ENCODE measurements at regions not wholly inside any gene's neighbourhood (a gene's known extent, or its start where the extent isn't known, plus 50 kb on each side); places are given as distances from the start of the nearest gene placed in this dataset.

DNA sequence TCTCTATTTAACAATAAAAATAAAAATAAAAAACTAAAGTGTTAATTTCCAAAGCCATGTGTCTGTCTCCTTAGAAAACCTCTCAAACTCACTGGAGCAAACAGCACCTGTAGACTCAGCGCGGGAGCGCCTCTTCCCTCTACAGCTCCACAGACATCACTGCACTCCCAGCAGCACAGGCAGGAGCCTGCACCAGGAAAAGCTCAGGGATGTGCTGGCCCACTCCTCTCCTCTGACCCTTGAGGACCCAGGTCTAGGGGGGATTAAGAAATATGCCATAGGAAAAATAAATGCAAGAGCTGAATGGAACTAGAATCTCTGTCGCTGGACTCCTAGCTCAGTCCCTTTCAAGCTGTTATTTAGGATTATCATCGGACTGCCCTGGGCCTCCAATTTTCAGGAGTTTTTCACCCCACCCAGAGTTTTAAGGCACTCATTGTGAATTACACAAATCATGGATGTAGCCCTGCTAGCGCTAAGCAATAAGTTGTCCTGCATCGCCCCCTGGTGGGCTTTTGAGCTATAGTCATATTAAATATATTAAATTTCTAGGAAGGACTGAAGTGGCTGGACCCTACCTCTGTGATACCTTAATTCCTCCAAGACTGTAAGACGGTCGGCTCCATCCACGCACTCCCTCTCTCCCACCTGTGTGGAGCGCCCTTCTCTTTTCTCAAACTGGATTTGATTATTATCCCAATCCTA, 333.9 kb downstream of the UQCRFS1 start:
- Mint-ChIP-seq H3K4me1 (no peaks in the 10 kb centered on the region), H3K9me3 (ENCODE audit: low read depth) (no peaks in the 10 kb centered on the region), H3K36me3 (no peaks in the 10 kb centered on the region), H3K27me3 (no peaks in the 10 kb centered on the region), H3K4me3 (no peak overlapping the region), H3K27ac (no peak overlapping the region)
- DNase-seq = peak; percentile 68
- ATAC-seq = no peak
- CTCF ChIA-PET = interaction anchor here (0.5 to 2.2 kb wide), 11 partner anchors 13 to 912 kb away, joined by 3 to 30 read pairs (median 3); no protein-coding TSS in a partner anchor

DNA sequence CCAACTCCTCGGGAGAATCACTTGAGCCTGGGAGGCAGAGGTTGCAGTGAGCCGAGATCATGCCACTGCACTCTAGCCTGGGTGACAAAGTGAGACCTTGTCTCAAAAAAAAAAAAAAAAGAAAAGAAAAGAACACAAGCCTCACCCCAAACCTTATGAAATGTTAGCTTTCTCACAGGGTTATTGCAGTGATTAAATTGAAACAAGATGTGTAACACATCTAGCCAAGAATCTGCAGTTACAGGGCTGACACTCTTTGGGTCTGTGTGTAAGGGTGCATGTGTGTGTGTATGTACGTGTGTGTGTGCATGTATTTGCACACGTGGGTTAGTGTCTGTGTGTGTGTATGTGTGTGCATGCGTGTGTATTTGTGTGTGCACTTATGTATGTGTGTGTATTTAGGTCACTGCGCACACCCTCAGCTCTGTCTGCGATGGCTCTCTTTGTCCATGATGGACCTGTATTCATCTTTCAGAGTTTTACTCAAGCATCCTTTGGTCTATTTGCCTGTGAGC, 336.3 kb downstream of the UQCRFS1 start:
- no peaks in the 10 kb centered on the region for H3K27me3 Mint-ChIP-seq
- no peak for DNase-seq
- H3K4me1 Mint-ChIP-seq = no peaks in the 10 kb centered on the region
- H3K9me3 Mint-ChIP-seq (ENCODE audit: low read depth) = no peaks in the 10 kb centered on the region
- CTCF ChIA-PET = interaction anchor here (0.7 kb wide), 1 partner anchor 158 kb away, joined by 3 read pairs; no protein-coding TSS in a partner anchor
- H3K36me3 Mint-ChIP-seq = no peaks in the 10 kb centered on the region
- no peak overlapping the region for H3K4me3 Mint-ChIP-seq
- ATAC-seq = no peak
- H3K27ac Mint-ChIP-seq = no peak overlapping the region

DNA sequence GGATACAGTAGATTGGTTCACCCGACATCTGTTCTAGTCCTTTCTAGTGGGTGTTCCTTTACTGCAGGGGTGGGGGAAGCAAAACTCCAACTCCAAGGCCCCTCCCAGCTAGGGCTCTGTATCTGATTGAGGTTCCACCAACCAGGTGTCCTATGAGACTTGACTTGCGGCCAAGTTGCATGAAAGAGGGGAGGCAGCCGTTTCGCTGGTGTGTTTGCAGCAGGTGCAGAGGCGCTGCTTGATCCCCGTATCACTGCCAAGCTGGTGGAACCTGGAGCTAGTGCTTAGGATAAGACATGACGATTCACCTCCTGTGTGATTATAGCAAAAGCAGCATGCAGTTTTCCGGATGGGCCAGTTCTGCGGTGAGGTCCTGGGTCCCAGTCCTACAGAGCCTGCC, 338.2 kb downstream of the UQCRFS1 start:
- Mint-ChIP-seq H3K4me1 (no peaks in the 10 kb centered on the region), H3K27ac (no peak overlapping the region), H3K36me3 (no peaks in the 10 kb centered on the region), H3K4me3 (no peak overlapping the region), H3K27me3 (no peaks in the 10 kb centered on the region), H3K9me3 (ENCODE audit: low read depth) (no peaks in the 10 kb centered on the region)
- ATAC-seq (no peak), DNase-seq (no peak)
- CTCF ChIA-PET = interaction anchor here (1.1 kb wide), 1 partner anchor 141 kb away, joined by 3 read pairs; no protein-coding TSS in a partner anchor

DNA sequence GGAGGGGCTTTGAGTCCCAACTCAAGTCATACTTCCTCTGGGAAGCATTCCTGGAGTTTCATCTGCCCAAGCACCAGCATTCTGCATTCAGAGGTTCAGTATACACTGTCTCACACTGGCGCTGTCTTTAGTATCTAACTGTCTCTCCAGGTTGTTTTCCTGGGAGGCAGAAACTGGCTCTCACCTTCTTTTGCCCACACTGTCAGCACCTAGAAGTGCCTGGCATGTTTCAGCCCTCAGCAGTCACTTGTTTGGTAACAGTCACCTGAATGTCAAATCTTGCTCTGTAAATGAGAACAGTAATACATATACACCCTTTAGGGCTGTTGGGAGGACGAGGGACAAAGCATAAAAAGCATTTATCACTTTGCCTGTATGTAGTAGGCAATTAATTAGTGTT, 339.6 kb downstream of the UQCRFS1 start:
- Mint-ChIP-seq H3K36me3 (no peaks in the 10 kb centered on the region), H3K9me3 (ENCODE audit: low read depth) (peaks cover 2% of the 10 kb centered on the region), H3K4me1 (no peaks in the 10 kb centered on the region), H3K27ac (no peak overlapping the region), H3K27me3 (no peaks in the 10 kb centered on the region), H3K4me3 (no peak overlapping the region)
- ATAC-seq (no peak), DNase-seq (no peak)
- CTCF ChIA-PET = no interaction called here

DNA sequence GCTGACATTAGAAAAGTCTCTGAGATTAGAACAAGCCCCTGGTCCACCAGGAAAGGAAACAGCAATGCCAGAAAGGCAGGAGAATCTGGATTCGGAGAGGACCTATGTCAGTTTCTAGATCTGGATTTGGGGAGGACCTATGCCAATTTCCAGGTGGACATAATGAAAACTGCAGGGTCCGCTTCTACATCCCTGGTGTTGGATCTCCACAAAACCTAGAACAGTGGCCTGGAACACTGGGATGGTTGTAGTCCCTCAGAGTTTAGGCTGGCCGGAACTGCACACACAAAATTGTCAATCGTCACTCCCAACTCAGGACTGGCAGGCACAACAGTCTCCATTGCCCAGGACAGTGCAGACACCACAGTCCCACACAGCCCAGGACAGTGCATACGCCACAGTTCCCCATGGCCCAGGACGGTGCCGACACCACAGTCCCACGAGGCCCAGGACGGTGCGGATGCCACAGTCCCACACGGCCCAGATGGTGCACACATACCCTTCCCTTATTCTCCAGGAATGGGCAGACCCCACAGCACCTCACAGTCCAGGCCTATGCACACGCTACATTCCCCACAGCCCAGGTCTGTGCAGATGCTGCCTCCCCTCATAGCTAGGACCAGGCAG, 341.7 kb downstream of the UQCRFS1 start:
- H3K27ac Mint-ChIP-seq = no peak overlapping the region
- peaks cover 2% of the 10 kb centered on the region for H3K9me3 Mint-ChIP-seq (ENCODE audit: low read depth)
- H3K36me3 Mint-ChIP-seq = no peaks in the 10 kb centered on the region
- H3K4me3 Mint-ChIP-seq = no peak overlapping the region
- CTCF ChIA-PET = no interaction called here
- H3K27me3 Mint-ChIP-seq = no peaks in the 10 kb centered on the region
- DNase-seq (no peak), ATAC-seq (no peak)
- H3K4me1 Mint-ChIP-seq = no peaks in the 10 kb centered on the region

DNA sequence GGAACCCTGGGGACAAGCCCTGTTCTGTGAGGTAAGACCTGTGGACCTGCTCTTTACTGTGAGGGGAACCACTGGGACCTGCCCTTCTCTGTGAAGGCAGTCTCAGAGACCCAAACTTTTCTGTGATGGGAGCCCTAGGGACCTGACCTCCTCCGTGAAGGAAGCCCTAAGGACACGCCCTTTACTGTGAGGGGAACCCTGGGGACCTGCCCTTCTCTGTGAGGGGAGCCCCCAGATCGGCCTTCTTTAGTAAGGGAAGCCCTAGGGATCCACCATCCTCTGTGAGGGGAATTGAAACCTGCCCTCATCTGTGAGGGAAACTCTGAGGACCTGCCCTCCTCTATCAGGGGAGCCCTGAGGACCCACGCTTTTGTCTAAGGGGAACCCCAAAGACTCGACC, 343.5 kb downstream of the UQCRFS1 start:
- Mint-ChIP-seq H3K36me3 (no peaks in the 10 kb centered on the region), H3K27ac (no peak overlapping the region), H3K4me1 (no peaks in the 10 kb centered on the region), H3K4me3 (no peak overlapping the region), H3K27me3 (no peaks in the 10 kb centered on the region), H3K9me3 (ENCODE audit: low read depth) (peaks cover 2% of the 10 kb centered on the region)
- ATAC-seq (no peak), DNase-seq (no peak)
- CTCF ChIA-PET = no interaction called here

DNA sequence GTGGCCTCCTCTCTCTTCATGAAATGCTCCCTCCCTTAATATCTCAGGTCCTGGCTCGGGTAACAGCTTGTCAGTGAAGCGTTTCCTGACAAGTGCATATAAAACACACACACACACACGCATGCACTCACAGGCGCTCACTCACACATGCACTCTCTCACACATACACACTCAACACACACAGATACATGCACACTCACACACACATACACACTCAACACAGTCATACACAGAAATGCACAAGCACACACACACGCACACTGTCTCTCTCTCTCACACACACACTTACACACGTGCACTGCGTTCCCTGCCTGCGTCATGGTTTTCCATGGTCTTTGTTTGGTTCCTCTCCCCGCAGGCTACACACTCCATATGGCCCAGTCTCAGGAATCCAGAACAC, 344.1 kb downstream of the UQCRFS1 start:
- Mint-ChIP-seq H3K9me3 (ENCODE audit: low read depth) (peaks cover 2% of the 10 kb centered on the region), H3K4me3 (no peak overlapping the region), H3K4me1 (no peaks in the 10 kb centered on the region), H3K27ac (no peak overlapping the region), H3K36me3 (no peaks in the 10 kb centered on the region), H3K27me3 (no peaks in the 10 kb centered on the region)
- CTCF ChIA-PET = no interaction called here
- DNase-seq = no peak
- no peak for ATAC-seq

DNA sequence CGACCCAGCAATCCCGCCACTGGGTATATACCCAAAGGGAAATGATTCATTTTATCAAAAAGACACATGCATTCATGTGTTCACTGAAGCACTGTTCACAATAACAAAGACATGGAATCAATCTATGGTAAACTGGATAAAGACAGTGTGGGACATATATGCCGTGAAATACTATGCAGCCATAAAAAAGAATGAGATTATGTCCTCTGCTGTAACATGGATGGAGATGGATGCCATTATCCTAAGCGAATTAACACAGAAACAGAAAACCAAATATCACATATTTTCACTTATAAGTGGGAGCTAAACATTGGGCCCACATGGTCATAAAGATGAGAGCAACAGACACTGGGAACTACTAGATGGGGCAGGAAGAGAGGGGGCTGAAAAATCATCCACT, 345.0 kb downstream of the UQCRFS1 start:
- peaks cover 2% of the 10 kb centered on the region for H3K9me3 Mint-ChIP-seq (ENCODE audit: low read depth)
- ATAC-seq (no peak), DNase-seq (no peak)
- CTCF ChIA-PET = no interaction called here
- H3K4me3 Mint-ChIP-seq = no peak overlapping the region
- no peak overlapping the region for H3K27ac Mint-ChIP-seq
- no peaks in the 10 kb centered on the region for H3K36me3 Mint-ChIP-seq
- no peaks in the 10 kb centered on the region for H3K4me1 Mint-ChIP-seq
- no peaks in the 10 kb centered on the region for H3K27me3 Mint-ChIP-seq

DNA sequence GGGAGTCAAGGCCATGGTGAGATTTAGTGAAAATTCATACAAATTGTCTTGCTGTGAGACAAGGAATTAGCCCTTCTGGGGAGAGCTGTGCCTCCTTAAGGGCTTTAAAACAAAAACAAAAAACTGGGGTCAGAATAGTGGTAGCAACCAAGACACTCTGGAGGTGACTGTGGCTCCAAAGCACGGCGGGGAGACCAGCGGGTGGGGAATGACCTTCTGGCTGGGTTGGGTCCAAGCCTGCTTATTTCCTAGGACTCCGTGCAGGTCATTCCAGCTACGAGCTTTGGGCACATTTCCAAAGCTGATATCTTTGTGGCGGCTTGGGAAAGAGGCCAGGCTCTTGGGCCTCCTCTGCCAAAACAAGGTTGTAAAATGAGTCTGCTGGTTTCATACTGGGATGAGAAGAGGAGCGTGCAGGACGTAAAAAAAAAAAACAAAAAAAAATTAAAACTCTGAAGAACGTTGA, 348.3 kb downstream of the UQCRFS1 start:
- no peak for DNase-seq
- H3K4me3 Mint-ChIP-seq = no peak overlapping the region
- no peaks in the 10 kb centered on the region for H3K36me3 Mint-ChIP-seq
- H3K27me3 Mint-ChIP-seq = no peaks in the 10 kb centered on the region
- peaks cover 2% of the 10 kb centered on the region for H3K9me3 Mint-ChIP-seq (ENCODE audit: low read depth)
- CTCF ChIA-PET = no interaction called here
- ATAC-seq = no peak
- no peak overlapping the region for H3K27ac Mint-ChIP-seq
- peaks cover 3% of the 10 kb centered on the region for H3K4me1 Mint-ChIP-seq

DNA sequence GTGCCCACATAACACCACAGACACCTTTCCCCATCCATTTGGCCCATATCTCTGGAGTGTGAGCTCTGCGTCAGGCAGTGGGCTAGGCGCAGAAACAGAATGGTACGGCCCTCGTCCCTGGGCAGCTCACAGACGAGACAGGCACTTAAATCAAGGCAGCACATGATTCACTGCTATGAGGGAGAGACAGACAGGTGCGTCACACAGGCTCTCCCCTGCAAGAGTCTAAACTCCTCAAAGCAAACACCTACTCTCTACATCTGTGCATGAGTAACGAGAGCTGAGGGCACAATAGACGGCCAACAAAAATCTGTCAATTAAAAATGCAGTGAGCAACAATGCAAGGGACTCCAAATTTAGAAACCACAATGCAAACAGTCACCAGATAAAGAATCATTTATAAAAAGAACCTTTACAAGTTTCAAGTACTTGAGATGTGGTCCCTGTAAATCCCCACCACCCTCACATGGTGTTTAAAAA, 348.9 kb downstream of the UQCRFS1 start:
- Mint-ChIP-seq H3K4me3 (no peak overlapping the region), H3K4me1 (peaks cover 3% of the 10 kb centered on the region), H3K27ac (no peak overlapping the region), H3K27me3 (no peaks in the 10 kb centered on the region), H3K36me3 (no peaks in the 10 kb centered on the region), H3K9me3 (ENCODE audit: low read depth) (peaks cover 2% of the 10 kb centered on the region)
- no peak for ATAC-seq
- CTCF ChIA-PET = no interaction called here
- no peak for DNase-seq

DNA sequence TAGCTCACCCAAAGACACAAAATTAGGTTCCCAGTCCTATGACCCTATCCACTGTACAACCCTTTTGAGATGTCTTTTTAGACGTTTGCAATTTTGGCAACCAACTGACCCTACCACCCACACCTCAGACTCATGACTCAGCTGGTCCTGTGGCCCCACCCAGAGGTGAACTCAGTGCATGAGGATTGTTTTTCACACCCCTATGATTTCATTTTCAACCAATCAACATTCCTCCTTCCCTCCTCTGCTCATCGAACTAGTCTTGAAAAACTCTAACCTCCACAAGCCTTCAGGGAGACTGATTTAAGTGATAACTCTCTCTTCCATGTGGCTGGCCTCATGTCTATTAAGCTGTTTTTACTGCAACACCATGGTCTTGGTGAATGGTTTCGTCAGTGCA, 350.7 kb downstream of the UQCRFS1 start:
- ATAC-seq = no peak
- H3K36me3 Mint-ChIP-seq = no peaks in the 10 kb centered on the region

DNA sequence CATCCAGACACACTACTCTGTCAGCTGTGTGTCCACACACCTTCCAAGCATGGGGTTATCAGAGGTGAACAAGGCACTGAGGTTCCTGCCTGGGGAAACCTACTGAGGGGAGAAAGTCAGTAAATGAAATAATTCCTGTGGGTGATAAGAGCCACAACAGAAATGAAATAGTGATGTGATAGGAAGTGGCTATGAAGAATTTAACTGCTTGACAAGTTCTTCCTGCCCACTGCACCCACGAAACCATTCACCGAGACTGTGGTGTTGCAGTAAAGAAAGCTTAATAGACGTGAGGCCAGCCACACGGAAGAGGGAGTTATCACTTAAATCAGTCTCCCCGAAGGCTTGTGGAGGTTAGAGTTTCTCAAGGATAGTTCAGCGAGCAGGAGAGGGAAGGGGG, 353.1 kb downstream of the UQCRFS1 start:
- no peaks in the 10 kb centered on the region for H3K36me3 Mint-ChIP-seq
- H3K27ac Mint-ChIP-seq = no peak overlapping the region
- no peak for DNase-seq
- no peaks in the 10 kb centered on the region for H3K27me3 Mint-ChIP-seq
- CTCF ChIA-PET = no interaction called here
- peaks cover 3% of the 10 kb centered on the region for H3K4me1 Mint-ChIP-seq
- no peak for ATAC-seq
- H3K4me3 Mint-ChIP-seq = no peak overlapping the region
- H3K9me3 Mint-ChIP-seq (ENCODE audit: low read depth) = no peaks in the 10 kb centered on the region

More for the DNA sequence above, 350.7 kb downstream of the UQCRFS1 start:
- no peak overlapping the region for H3K27ac Mint-ChIP-seq
- no peak for DNase-seq
- no peak overlapping the region for H3K4me3 Mint-ChIP-seq
- H3K27me3 Mint-ChIP-seq = no peaks in the 10 kb centered on the region
- H3K9me3 Mint-ChIP-seq (ENCODE audit: low read depth) = no peaks in the 10 kb centered on the region
- CTCF ChIA-PET = no interaction called here
- H3K4me1 Mint-ChIP-seq = peaks cover 3% of the 10 kb centered on the region

DNA sequence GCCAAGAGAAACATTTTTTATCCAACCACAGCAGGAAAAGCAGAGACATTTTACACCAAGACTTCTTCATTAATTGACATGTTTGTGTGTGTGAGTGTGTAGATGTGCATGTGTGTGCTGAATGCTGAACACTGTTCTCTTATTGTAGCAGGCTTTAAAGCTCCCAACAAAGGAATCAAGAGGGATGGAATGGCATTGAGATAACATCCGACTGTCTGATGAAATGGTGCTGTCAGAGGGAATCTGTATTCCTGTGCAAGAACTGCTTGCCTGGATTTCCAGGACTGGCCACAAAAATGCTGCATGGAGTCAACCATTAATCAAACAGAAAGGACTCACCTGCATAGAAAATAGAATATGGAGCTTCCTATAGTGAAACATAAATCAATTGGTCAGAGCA, 354.0 kb downstream of the UQCRFS1 start:
- no peaks in the 10 kb centered on the region for H3K27me3 Mint-ChIP-seq
- H3K4me3 Mint-ChIP-seq = no peak overlapping the region
- CTCF ChIA-PET = no interaction called here
- H3K9me3 Mint-ChIP-seq (ENCODE audit: low read depth) = no peaks in the 10 kb centered on the region
- DNase-seq (no peak), ATAC-seq (no peak)
- no peak overlapping the region for H3K27ac Mint-ChIP-seq
- H3K4me1 Mint-ChIP-seq = peaks cover 3% of the 10 kb centered on the region
- H3K36me3 Mint-ChIP-seq = no peaks in the 10 kb centered on the region

DNA sequence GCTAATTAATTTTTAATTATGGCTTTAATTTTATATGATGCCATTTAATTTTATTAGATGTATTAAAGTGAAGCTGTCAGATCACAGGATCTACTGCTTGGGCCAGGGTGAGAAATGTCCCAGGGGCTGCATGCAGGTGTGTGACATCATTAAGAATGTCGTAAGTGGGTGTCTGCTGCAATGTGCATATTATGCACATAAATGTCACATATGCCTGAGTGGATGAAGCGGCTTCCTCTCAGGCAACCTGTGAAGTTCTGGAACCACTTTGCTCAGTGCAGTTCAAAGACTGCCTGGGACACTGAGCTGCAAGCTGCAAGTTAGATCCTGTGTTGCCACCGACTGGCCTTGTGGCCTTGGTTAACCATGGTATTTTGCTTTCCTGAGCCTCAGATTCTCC, 355.0 kb downstream of the UQCRFS1 start:
- H3K27me3 Mint-ChIP-seq = no peaks in the 10 kb centered on the region
- no peaks in the 10 kb centered on the region for H3K9me3 Mint-ChIP-seq (ENCODE audit: low read depth)
- H3K36me3 Mint-ChIP-seq = no peaks in the 10 kb centered on the region
- no peak for DNase-seq
- ATAC-seq = no peak
- H3K4me3 Mint-ChIP-seq = no peak overlapping the region
- H3K27ac Mint-ChIP-seq = no peak overlapping the region
- peaks cover 3% of the 10 kb centered on the region for H3K4me1 Mint-ChIP-seq
- CTCF ChIA-PET = no interaction called here
